Endodermal cell (in vitro differentiated cells): ENCODE measurements at regions not wholly inside any gene's neighbourhood (a gene's known extent, or its start where the extent isn't known, plus 50 kb on each side); places are given as distances from the start of the nearest gene placed in this dataset.

ENCODE experiments used
- DNase-seq: peaks from one replicate; pipeline ENCODE4 v3.0.0-alpha.2; 2017
- H3K27ac ChIP-seq: 2 replicates; pipeline ENCODE4 v1.5.1; 2013; ENCODE audit warnings: mild to moderate bottlenecking, low read depth, low read length, moderate library complexity
- H3K27me3 ChIP-seq: 2 replicates; pipeline ENCODE4 v1.6.1; 2013; ENCODE audit warnings: mild to moderate bottlenecking, low read length, moderate library complexity; ENCODE audit not compliant: insufficient read depth, control insufficient read depth, poor library complexity, severe bottlenecking
- H3K36me3 ChIP-seq: 2 replicates; pipeline ENCODE4 v1.7.0; 2013; ENCODE audit warnings: mild to moderate bottlenecking, low read length, moderate library complexity; ENCODE audit not compliant: control insufficient read depth, insufficient read depth
- H3K4me1 ChIP-seq: one replicate; pipeline ENCODE4 v1.7.0; 2013; ENCODE audit warnings: low read length; ENCODE audit not compliant: control insufficient read depth, insufficient read depth
- H3K4me3 ChIP-seq: 2 replicates; pipeline ENCODE4 v1.5.1; 2013; ENCODE audit warnings: mild to moderate bottlenecking, low read length, moderate library complexity
- H3K9ac ChIP-seq: 2 replicates; pipeline ENCODE4 v1.6.1; 2013; ENCODE audit warnings: mild to moderate bottlenecking, low read length, moderate library complexity; ENCODE audit not compliant: poor library complexity, severe bottlenecking; ENCODE audit errors: extremely low read depth
- H3K9me3 ChIP-seq: 2 replicates; pipeline ENCODE4 v1.6.1; 2013; ENCODE audit warnings: mild to moderate bottlenecking, low read length, moderate library complexity; ENCODE audit not compliant: control insufficient read depth
- H3K27ac Mint-ChIP-seq: 2 replicates; pipeline ENCODE4 v1.8.0; 2020; ENCODE audit warnings: mixed read lengths
- H3K27me3 Mint-ChIP-seq: 2 replicates; pipeline ENCODE4 v1.8.0; 2021; ENCODE audit warnings: mild to moderate bottlenecking, mixed read lengths; ENCODE audit not compliant: insufficient read depth
- H3K36me3 Mint-ChIP-seq: 2 replicates; pipeline ENCODE4 v1.8.0; 2020; ENCODE audit warnings: low read depth, mixed read lengths
- H3K4me1 Mint-ChIP-seq: 2 replicates; pipeline ENCODE4 v1.8.0; 2020; ENCODE audit warnings: mixed read lengths
- H3K4me3 Mint-ChIP-seq: 2 replicates; pipeline ENCODE4 v1.8.0; 2020; ENCODE audit warnings: mild to moderate bottlenecking, moderate library complexity, mixed read lengths
- H3K9me3 Mint-ChIP-seq: 2 replicates; pipeline ENCODE4 v1.8.0; 2020; ENCODE audit warnings: mild to moderate bottlenecking, mixed read lengths
- WGBS, 2 experiments: methylation state at CpG; one replicate each; pipeline versions ENCODE4 v1.1.5 to v1.1.7; 2013; ENCODE audit warnings: missing lambda C conversion rate in 2 of 2, mixed read lengths in 1 of 2; ENCODE audit not compliant: insufficient coverage in 1 of 2, insufficient read length in 1 of 2; 5-methylcytosine and 5-hydroxymethylcytosine counted together
- TF ChIP-seq, protein P1 (sequence below): fragments of 200-600 bp; sonication (generic); conservative IDR thresholded peaks from 2 replicates; pipeline ENCODE4 v1.5.0; 2021; ENCODE audit warnings: antibody characterized with exemption, mild to moderate bottlenecking

DNA sequence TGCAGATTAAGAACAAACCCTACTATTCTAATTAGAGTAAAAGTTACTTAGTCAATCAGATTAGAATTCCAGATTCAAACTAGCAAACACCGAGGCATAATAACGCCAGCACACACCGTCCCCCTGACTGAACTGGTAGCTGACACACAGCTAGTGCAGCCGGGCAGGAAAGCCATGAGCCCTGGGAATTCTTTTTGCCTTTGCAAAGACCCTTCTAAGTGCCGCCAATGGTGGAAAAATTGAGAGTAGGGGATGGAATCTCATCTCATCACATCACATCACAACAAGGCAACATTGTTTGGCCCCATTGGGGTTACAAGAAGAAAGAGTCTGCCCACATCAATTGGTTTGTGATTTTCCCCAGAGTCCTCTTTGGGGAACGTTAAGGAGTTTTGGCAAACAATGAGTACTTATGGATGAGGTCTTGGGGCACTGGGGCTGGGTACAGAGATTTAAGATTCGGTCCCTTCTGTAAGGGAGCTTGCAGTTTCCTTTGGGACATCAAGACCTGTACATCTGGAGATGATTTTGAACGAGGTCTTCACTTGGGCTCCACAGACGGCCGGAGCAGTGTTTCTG, 120.4 kb upstream of the MEF2A start:
- Mint-ChIP-seq H3K9me3 (no peaks in the 10 kb centered on the region), H3K36me3 (no peaks in the 10 kb centered on the region), H3K27me3 (no peaks in the 10 kb centered on the region), H3K4me1 (no peaks in the 10 kb centered on the region), H3K27ac (no peak overlapping the region), H3K4me3 (no peak overlapping the region)
- Histone ChIP-seq H3K4me3 (no peak overlapping the region), H3K9ac (no peak overlapping the region), H3K9me3 (no peaks in the 10 kb centered on the region), H3K27ac (no peak overlapping the region), H3K27me3 (no peaks in the 10 kb centered on the region), H3K4me1 (no peaks in the 10 kb centered on the region), H3K36me3 (no peaks in the 10 kb centered on the region)
- WGBS, 2 experiments = 89 to 100% methylated on average over 7 to 10 of the region's 10 CpGs
- peak; percentile 32 for DNase-seq
- TF ChIP-seq, protein P1, sequence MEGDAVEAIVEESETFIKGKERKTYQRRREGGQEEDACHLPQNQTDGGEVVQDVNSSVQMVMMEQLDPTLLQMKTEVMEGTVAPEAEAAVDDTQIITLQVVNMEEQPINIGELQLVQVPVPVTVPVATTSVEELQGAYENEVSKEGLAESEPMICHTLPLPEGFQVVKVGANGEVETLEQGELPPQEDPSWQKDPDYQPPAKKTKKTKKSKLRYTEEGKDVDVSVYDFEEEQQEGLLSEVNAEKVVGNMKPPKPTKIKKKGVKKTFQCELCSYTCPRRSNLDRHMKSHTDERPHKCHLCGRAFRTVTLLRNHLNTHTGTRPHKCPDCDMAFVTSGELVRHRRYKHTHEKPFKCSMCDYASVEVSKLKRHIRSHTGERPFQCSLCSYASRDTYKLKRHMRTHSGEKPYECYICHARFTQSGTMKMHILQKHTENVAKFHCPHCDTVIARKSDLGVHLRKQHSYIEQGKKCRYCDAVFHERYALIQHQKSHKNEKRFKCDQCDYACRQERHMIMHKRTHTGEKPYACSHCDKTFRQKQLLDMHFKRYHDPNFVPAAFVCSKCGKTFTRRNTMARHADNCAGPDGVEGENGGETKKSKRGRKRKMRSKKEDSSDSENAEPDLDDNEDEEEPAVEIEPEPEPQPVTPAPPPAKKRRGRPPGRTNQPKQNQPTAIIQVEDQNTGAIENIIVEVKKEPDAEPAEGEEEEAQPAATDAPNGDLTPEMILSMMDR = no peak

DNA sequence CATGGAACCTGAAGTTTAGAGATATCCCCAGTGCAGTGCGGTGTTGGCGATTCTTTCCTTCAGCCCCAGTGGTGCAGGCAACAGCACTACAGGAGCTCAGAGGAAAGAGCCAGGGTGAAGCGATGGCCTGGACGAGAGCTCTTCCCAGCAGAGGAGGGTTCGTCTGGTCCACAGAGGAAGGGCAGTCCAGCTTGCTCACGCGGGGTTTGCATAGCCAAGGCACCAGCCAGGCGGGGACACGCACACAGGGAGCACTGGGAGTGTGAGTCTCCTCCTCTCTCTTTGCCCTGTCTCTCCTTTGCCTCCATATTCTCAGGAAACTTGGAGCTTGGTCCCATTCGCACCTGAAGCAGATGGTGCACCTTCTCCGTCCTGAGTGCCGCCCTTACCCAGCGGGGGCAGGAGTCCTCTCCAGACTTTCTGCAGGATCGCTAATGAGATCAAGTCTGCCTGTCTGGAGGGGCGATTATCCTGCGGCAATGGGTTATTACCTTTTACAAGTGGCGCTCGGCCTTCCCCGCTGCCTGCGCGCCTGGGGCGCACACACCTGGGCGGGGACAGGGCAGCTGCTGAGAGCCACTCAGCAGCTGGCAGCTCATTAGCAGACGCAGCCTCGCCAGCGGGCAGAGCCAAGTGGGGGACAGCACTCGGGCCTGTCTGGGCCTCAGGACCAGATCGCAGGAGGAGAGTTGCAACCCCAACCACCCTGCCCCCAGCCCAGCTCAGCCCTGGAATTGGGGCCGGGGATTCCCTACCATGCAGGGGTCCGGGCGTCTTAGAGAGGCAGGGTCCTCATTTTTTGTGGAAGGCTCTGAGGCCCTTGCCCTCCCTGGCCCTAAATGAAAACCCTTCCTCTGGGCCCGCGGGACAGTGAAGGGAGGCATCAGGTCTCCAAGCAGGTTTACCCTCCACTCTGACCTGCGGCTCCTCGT, 119.0 kb upstream of the MEF2A start:
- Histone ChIP-seq H3K27ac (no peak overlapping the region), H3K4me1 (no peaks in the 10 kb centered on the region), H3K4me3 (no peak overlapping the region), H3K9ac (no peak overlapping the region), H3K9me3 (no peaks in the 10 kb centered on the region), H3K27me3 (no peaks in the 10 kb centered on the region), H3K36me3 (no peaks in the 10 kb centered on the region)
- H3K4me3 Mint-ChIP-seq = no peak overlapping the region
- H3K36me3 Mint-ChIP-seq = no peaks in the 10 kb centered on the region
- WGBS, 2 experiments = 95 to 97% methylated on average over 17 to 35 of the region's 35 CpGs
- no peak overlapping the region for H3K27ac Mint-ChIP-seq
- no peaks in the 10 kb centered on the region for H3K27me3 Mint-ChIP-seq
- H3K4me1 Mint-ChIP-seq = peaks cover 8% of the 10 kb centered on the region
- TF ChIP-seq, protein P1 = no peak
- peak; percentile 52 for DNase-seq
- H3K9me3 Mint-ChIP-seq = no peaks in the 10 kb centered on the region

DNA sequence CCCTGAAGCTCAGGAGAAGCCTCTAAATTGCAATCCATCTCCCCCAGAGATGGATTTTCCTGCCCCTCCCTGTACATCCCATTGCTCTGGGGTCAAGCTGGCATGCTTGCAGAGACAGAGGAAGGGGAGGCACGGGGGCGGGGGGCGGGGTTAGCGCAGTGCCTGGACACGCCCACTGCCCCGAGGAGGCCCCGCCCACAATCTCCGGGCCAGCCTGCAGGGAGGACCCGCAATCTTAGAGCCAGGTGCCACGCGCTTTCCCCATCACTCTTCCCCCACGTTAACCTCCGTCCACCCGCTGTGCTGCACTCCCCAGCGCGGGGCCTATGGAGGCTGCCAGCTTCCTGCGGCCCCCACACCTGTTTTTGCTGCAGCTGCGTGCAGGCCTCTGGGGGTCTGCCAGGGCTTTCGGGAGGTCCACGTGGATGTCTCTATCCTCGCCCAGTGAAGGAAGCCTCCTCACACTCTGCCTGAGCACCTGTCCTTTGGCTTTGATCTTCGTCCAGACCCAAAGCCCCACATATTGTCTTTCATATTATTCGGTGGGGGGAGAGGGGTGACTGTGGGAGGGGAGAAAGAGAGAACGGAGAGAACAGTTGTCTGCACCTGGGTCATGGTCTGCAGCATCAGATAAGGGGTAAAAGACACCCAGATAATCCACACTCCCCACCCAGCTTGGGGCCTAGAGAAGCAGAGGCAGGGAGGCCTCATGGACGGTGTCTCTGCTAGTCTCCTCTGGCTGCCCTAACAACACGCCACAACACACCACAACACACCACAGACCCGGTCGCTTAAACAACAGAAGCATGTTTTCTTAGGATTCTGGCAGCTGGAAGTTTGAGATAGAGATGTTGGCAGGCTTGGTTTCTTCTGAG, 118.0 kb upstream of the MEF2A start:
- WGBS, 2 experiments = 91 to 93% methylated on average over 7 to 26 of the region's 28 CpGs
- H3K4me1 ChIP-seq = no peaks in the 10 kb centered on the region
- peak; percentile 89 for DNase-seq
- H3K4me3 Mint-ChIP-seq = no peak overlapping the region
- TF ChIP-seq, protein P1 = no peak
- no peaks in the 10 kb centered on the region for H3K27me3 Mint-ChIP-seq
- peaks cover 11% of the 10 kb centered on the region for H3K4me1 Mint-ChIP-seq
- H3K27ac ChIP-seq = no peak overlapping the region
- H3K4me3 ChIP-seq = no peak overlapping the region
- no peak overlapping the region for H3K9ac ChIP-seq
- H3K27ac Mint-ChIP-seq = no peak overlapping the region
- no peaks in the 10 kb centered on the region for H3K27me3 ChIP-seq
- H3K9me3 ChIP-seq = no peaks in the 10 kb centered on the region
- no peaks in the 10 kb centered on the region for H3K36me3 ChIP-seq
- H3K9me3 Mint-ChIP-seq = no peaks in the 10 kb centered on the region
- H3K36me3 Mint-ChIP-seq = no peaks in the 10 kb centered on the region
